ENCODE measurements at regions not wholly inside any gene's neighbourhood (a gene's known extent, or its start where the extent isn't known, plus 50 kb on each side); places are given as distances from the start of the nearest gene placed in this dataset.

GRCh38 chr9:16930578-16930977, 60.1 kb upstream of the BNC2 start:
- H3K27ac Mint-ChIP-seq (ENCODE audit: unreplicated experiment), result no peak overlapping the region

DNA sequence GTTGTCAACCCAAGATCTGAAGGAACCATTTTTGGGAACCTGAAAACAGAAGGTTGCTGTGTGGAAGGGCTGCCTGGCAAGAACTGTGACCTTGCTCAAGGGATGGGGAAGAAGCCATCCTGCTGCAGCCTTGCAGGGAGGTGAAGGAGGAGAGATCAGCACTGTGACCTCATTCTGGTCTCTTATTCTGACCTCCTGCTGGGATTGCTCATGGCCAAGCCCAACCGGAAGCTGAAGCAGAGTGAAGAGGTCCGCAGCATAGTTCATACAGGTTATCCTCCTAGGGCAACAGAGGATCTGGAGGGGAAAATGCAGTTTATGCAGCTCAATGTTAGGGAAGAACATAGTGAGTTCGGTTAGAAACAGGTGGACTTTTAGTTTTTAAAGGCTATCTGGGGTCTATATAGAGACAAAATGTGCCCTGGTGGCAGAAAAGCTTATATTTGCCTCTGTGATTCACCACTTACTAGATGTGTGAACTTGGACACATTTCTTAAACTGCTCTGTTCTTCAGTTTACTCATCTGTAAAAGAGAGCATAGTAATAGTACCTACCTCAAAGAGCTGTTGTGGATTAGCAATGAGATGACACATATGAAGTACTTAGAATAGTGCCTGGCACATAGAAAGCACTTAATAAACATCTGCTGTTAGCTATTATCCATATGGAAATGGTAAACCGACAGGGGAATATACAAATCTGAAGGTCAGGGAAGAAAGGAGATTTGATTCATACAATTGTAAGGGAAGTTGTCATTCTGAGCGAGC, 57.9 kb upstream of the BNC2 start:
- no peaks in the 10 kb centered on the region for H3K27me3 Mint-ChIP-seq (ENCODE audit: low read depth)
- DNase-seq (ENCODE audit: low spot score), result no peak
- H3K36me3 Mint-ChIP-seq (ENCODE audit: low read depth), result no peaks in the 10 kb centered on the region
- no peak overlapping the region for H3K27ac Mint-ChIP-seq (ENCODE audit: unreplicated experiment)
- no peaks in the 10 kb centered on the region for H3K9me3 Mint-ChIP-seq (ENCODE audit: low read depth)
- no peak overlapping the region for H3K4me3 Mint-ChIP-seq (ENCODE audit: unreplicated experiment)
- TF ChIP-seq, protein P1, sequence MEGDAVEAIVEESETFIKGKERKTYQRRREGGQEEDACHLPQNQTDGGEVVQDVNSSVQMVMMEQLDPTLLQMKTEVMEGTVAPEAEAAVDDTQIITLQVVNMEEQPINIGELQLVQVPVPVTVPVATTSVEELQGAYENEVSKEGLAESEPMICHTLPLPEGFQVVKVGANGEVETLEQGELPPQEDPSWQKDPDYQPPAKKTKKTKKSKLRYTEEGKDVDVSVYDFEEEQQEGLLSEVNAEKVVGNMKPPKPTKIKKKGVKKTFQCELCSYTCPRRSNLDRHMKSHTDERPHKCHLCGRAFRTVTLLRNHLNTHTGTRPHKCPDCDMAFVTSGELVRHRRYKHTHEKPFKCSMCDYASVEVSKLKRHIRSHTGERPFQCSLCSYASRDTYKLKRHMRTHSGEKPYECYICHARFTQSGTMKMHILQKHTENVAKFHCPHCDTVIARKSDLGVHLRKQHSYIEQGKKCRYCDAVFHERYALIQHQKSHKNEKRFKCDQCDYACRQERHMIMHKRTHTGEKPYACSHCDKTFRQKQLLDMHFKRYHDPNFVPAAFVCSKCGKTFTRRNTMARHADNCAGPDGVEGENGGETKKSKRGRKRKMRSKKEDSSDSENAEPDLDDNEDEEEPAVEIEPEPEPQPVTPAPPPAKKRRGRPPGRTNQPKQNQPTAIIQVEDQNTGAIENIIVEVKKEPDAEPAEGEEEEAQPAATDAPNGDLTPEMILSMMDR (IDR thresholded peaks at IDR 0.05), result no peak
- peaks cover 11% of the 10 kb centered on the region for H3K4me1 Mint-ChIP-seq (ENCODE audit: low read depth)

More at GRCh38 chr9:16930578-16930977, 60.1 kb upstream of the BNC2 start:
- Mint-ChIP-seq H3K4me3 (ENCODE audit: unreplicated experiment) (no peak overlapping the region), H3K27me3 (ENCODE audit: low read depth) (no peaks in the 10 kb centered on the region), H3K4me1 (ENCODE audit: low read depth) (peaks cover 2% of the 10 kb centered on the region), H3K9me3 (ENCODE audit: low read depth) (no peaks in the 10 kb centered on the region), H3K36me3 (ENCODE audit: low read depth) (no peaks in the 10 kb centered on the region)
- TF ChIP-seq, protein P1 (IDR thresholded peaks at IDR 0.05), result no peak
- no peak for DNase-seq (ENCODE audit: low spot score)

DNA sequence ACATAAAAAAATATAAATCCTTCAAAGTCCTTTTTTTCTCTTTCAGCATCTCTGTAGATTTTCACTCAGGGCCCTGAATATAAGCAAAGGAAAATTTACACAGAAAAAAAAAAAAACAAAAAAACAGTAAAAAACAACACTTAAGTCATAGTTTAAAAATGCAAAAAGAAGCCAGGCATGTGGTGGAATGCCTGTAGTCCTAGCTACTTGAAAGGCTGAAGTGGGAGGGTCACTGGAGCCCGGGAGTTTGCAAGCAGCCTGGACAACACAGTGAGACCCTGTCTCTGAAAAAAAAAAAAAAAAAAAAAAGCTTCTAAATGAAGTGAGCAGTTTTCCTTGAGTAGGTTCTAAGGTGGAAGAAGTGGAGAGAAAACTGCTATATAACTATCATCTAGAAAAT, 55.0 kb upstream of the BNC2 start:
- Mint-ChIP-seq H3K36me3 (ENCODE audit: low read depth) (no peaks in the 10 kb centered on the region), H3K4me1 (ENCODE audit: low read depth) (peaks cover 12% of the 10 kb centered on the region), H3K9me3 (ENCODE audit: low read depth) (no peaks in the 10 kb centered on the region), H3K4me3 (ENCODE audit: unreplicated experiment) (no peak overlapping the region), H3K27me3 (ENCODE audit: low read depth) (no peaks in the 10 kb centered on the region), H3K27ac (ENCODE audit: unreplicated experiment) (peak overlapping the region; percentile 57)
- TF ChIP-seq, protein P1 (IDR thresholded peaks at IDR 0.05), result no peak
- DNase-seq (ENCODE audit: low spot score), result no peak

- TF ChIP-seq, protein P1 (IDR thresholded peaks at IDR 0.05), result no peak
- DNase-seq (ENCODE audit: low spot score), result no peak
- peaks cover 12% of the 10 kb centered on the region for H3K4me1 Mint-ChIP-seq (ENCODE audit: low read depth)
- H3K36me3 Mint-ChIP-seq (ENCODE audit: low read depth), result no peaks in the 10 kb centered on the region
- no peak overlapping the region for H3K27ac Mint-ChIP-seq (ENCODE audit: unreplicated experiment)
- no peaks in the 10 kb centered on the region for H3K9me3 Mint-ChIP-seq (ENCODE audit: low read depth)
- H3K27me3 Mint-ChIP-seq (ENCODE audit: low read depth), result no peaks in the 10 kb centered on the region
- no peak overlapping the region for H3K4me3 Mint-ChIP-seq (ENCODE audit: unreplicated experiment)
These were observed 53.9 kb upstream of the BNC2 start for GRCh38 chr9:16924311-16924915.

DNA sequence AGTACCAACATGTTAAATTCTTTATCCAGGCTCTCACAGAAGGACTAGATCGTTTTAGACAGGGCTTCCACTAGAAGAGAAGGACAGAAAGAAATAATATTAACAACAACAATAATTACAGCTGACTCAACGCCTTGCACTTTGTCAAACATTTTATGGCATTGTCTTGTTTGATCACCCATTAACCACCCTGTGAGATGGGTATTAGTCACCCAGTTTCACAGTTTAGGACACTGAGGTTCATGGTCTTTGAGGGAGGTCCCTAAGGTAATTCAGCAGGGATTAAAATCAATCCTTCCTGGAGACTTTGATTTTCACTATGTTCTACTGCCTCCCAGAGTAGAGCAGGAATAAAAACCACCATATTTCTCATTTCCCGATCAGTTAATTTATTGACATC, 51.4 kb upstream of the BNC2 start:
- TF ChIP-seq, protein P1 (IDR thresholded peaks at IDR 0.05), result peak; percentile 34
- Mint-ChIP-seq H3K4me1 (ENCODE audit: low read depth) (peaks cover 12% of the 10 kb centered on the region), H3K27ac (ENCODE audit: unreplicated experiment) (no peak overlapping the region), H3K27me3 (ENCODE audit: low read depth) (no peaks in the 10 kb centered on the region), H3K36me3 (ENCODE audit: low read depth) (no peaks in the 10 kb centered on the region), H3K9me3 (ENCODE audit: low read depth) (no peaks in the 10 kb centered on the region), H3K4me3 (ENCODE audit: unreplicated experiment) (no peak overlapping the region)
- DNase-seq (ENCODE audit: low spot score), result no peak
